ENCODE measurements at regions not wholly inside any gene's neighbourhood (a gene's known extent, or its start where the extent isn't known, plus 50 kb on each side); places are given as distances from the start of the nearest gene placed in this dataset.

DNA sequence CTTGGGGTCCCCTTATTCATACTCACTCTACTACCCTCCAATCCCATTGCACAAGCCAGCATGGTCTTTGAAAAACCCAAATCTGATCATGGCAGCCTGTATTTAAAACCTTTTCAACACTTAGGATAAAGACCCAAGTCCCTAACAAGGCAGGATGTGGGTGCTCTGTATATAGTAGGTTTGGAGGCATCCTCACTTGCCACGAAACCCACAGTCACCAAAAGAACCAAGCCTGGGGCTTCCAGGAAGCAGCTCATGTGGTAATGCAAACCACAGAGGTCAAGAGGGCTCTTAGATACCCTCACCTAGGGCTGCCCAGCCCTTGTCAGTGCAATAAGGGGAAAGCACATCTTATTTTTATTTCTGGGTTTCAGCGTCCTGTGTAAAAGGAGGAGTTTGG, 218.6 kb upstream of the ASIC2 start:
- TF ChIP-seq RFX5 (IDR thresholded peaks at IDR 0.05; ENCODE audit: low read depth, low read length), result no peak
- no peak for TF ChIP-seq NFE2L2 (IDR thresholded peaks at IDR 0.05; ENCODE audit: low read depth, low read length)
- no peak for TF ChIP-seq ELK1 (IDR thresholded peaks at IDR 0.05; ENCODE audit: borderline replicate concordance, low read depth, low read length)
- no peak for TF ChIP-seq MAZ (IDR thresholded peaks at IDR 0.05; ENCODE audit: borderline replicate concordance, low read depth, low read length)
- TF ChIP-seq, protein P1, sequence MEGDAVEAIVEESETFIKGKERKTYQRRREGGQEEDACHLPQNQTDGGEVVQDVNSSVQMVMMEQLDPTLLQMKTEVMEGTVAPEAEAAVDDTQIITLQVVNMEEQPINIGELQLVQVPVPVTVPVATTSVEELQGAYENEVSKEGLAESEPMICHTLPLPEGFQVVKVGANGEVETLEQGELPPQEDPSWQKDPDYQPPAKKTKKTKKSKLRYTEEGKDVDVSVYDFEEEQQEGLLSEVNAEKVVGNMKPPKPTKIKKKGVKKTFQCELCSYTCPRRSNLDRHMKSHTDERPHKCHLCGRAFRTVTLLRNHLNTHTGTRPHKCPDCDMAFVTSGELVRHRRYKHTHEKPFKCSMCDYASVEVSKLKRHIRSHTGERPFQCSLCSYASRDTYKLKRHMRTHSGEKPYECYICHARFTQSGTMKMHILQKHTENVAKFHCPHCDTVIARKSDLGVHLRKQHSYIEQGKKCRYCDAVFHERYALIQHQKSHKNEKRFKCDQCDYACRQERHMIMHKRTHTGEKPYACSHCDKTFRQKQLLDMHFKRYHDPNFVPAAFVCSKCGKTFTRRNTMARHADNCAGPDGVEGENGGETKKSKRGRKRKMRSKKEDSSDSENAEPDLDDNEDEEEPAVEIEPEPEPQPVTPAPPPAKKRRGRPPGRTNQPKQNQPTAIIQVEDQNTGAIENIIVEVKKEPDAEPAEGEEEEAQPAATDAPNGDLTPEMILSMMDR (conservative IDR thresholded peaks at IDR 0.05; ENCODE audit: low read depth, low read length), result no peak
- no peak for TF ChIP-seq FOS (IDR thresholded peaks at IDR 0.05; ENCODE audit: low read depth, low read length)
- no peak for TF ChIP-seq RCOR1 (IDR thresholded peaks at IDR 0.05; ENCODE audit: insufficient replicate concordance, low read length)
- no peak for TF ChIP-seq BHLHE40 (IDR thresholded peaks at IDR 0.05; ENCODE audit: low read depth, low read length)
- no peak for TF ChIP-seq POLR2A (IDR thresholded peaks at IDR 0.05; ENCODE audit: low read depth, low read length)
- no peak for TF ChIP-seq CEBPB (IDR thresholded peaks at IDR 0.05; ENCODE audit: low read depth, low read length)
- TF ChIP-seq, protein P2, sequence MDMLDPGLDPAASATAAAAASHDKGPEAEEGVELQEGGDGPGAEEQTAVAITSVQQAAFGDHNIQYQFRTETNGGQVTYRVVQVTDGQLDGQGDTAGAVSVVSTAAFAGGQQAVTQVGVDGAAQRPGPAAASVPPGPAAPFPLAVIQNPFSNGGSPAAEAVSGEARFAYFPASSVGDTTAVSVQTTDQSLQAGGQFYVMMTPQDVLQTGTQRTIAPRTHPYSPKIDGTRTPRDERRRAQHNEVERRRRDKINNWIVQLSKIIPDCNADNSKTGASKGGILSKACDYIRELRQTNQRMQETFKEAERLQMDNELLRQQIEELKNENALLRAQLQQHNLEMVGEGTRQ (IDR thresholded peaks at IDR 0.05; ENCODE audit: low read depth, low read length), result no peak
- TF ChIP-seq SMC3 (IDR thresholded peaks at IDR 0.05; ENCODE audit: low read depth, low read length), result no peak
- no peak for TF ChIP-seq MAFK (IDR thresholded peaks at IDR 0.05; ENCODE audit: low read depth, low read length)
- TF ChIP-seq MXI1 (IDR thresholded peaks at IDR 0.05; ENCODE audit: borderline replicate concordance, low read depth, low read length), result no peak
- TF ChIP-seq CHD1 (IDR thresholded peaks at IDR 0.05; ENCODE audit: low read depth, low read length), result no peak
- WGBS, 2 experiments (ENCODE audit: extremely low coverage in 2 of 2, insufficient read length in 1 of 2), result no CpG with 5 or more reads among the region's 2 CpGs
- intact Hi-C loops (cut with micrococcal nuclease), result no loop called here
- ATAC-seq (ENCODE audit: low read depth) (no peak), DNase-seq (no peak)
- Histone ChIP-seq H4K5ac (ENCODE audit: low read depth, low read length) (no peak overlapping the region), H3K79me1 (ENCODE audit: low read depth in 1 of 2, low read length in 2 of 2) (no peaks in the 10 kb centered on the region), H3K14ac (replicated peaks; ENCODE audit: low read depth, low read length) (no peak overlapping the region), H2BK120ac (ENCODE audit: low read depth, low read length) (no peak overlapping the region), H4K8ac (ENCODE audit: low read depth in 2 of 2, low read length in 2 of 2) (no peak overlapping the region), H3K9me1 (ENCODE audit: insufficient read depth, low read length) (no peaks in the 10 kb centered on the region), H3K9me3 (ENCODE audit: control insufficient read depth, insufficient read depth, low read length) (peaks cover 2% of the 10 kb centered on the region; the same call in 1 of the 2 replicates), H3K4ac (ENCODE audit: low read depth, low read length) (no peak overlapping the region), H2BK5ac (ENCODE audit: low read depth, low read length, poor library complexity, severe bottlenecking) (no peak overlapping the region), H2BK20ac (ENCODE audit: low read depth, low read length) (no peak overlapping the region), H2BK15ac (ENCODE audit: low read depth, low read length) (no peak overlapping the region), H2AFZ (replicated peaks; ENCODE audit: low read length, poor library complexity) (no peak overlapping the region), H3K56ac (ENCODE audit: extremely low read depth, insufficient read depth, low read length) (no peak overlapping the region), H3K4me2 (ENCODE audit: low read depth, low read length) (no peak overlapping the region), H3K18ac (ENCODE audit: low read depth, low read length) (no peak overlapping the region), H3K27me3 (ENCODE audit: control insufficient read depth, insufficient read depth, low read length) (no peaks in the 10 kb centered on the region), H2AK9ac (replicated peaks; ENCODE audit: low read depth, low read length, poor library complexity) (no peak overlapping the region), H4K20me1 (ENCODE audit: insufficient read depth, low read length) (no peaks in the 10 kb centered on the region), H3K4me1 (ENCODE audit: control insufficient read depth, insufficient read depth, low read length) (no peaks in the 10 kb centered on the region), H3K23ac (ENCODE audit: low read depth, low read length) (no peak overlapping the region), H3K27ac (ENCODE audit: insufficient read depth, low read length) (no peak overlapping the region), H3K9ac (ENCODE audit: low read depth, low read length) (no peak overlapping the region), H3K36me3 (ENCODE audit: control insufficient read depth, insufficient read depth, low read length) (no peaks in the 10 kb centered on the region), H2AK5ac (ENCODE audit: low read depth, low read length) (no peak overlapping the region), H4K91ac (ENCODE audit: insufficient read depth, low read depth, low read length) (no peak overlapping the region), H3K4me3 (ENCODE audit: insufficient read depth, low read depth, low read length) (no peak overlapping the region)
- BruUV-seq (replicated peaks), result no TSS peak
- in situ Hi-C loops (cut with MboI; ENCODE audit: low sequenced_read_pairs), result no loop called here
- dilution Hi-C loops (cut with HindIII; ENCODE audit: low sequenced_read_pairs, unreplicated experiment), result no loop called here
- ChIA-PET CTCF (no interaction called here), POLR2A (ENCODE audit: unreplicated experiment) (no interaction called here)

All from IMR-90 (cell line).